ENCODE measurements at regions not wholly inside any gene's neighbourhood (a gene's known extent, or its start where the extent isn't known, plus 50 kb on each side); places are given as distances from the start of the nearest gene placed in this dataset.

GRCh38 chr10:84925495-84925894, 597.1 kb downstream of the CCSER2 start:
- TF ChIP-seq, protein P1, sequence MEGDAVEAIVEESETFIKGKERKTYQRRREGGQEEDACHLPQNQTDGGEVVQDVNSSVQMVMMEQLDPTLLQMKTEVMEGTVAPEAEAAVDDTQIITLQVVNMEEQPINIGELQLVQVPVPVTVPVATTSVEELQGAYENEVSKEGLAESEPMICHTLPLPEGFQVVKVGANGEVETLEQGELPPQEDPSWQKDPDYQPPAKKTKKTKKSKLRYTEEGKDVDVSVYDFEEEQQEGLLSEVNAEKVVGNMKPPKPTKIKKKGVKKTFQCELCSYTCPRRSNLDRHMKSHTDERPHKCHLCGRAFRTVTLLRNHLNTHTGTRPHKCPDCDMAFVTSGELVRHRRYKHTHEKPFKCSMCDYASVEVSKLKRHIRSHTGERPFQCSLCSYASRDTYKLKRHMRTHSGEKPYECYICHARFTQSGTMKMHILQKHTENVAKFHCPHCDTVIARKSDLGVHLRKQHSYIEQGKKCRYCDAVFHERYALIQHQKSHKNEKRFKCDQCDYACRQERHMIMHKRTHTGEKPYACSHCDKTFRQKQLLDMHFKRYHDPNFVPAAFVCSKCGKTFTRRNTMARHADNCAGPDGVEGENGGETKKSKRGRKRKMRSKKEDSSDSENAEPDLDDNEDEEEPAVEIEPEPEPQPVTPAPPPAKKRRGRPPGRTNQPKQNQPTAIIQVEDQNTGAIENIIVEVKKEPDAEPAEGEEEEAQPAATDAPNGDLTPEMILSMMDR (conservative IDR thresholded peaks at IDR 0.05; ENCODE audit: low read depth in 2 of 2), result no peak
- no peak for TF ChIP-seq EZH2 (IDR thresholded peaks at IDR 0.05; ENCODE audit: low read depth, unreplicated experiment)

Data from GM23338 (cell line).